ENCODE measurements at regions not wholly inside any gene's neighbourhood (a gene's known extent, or its start where the extent isn't known, plus 50 kb on each side); places are given as distances from the start of the nearest gene placed in this dataset.
A peak's percentile ranks its signal among the peaks of the same experiment; 100 is the strongest.

DNA sequence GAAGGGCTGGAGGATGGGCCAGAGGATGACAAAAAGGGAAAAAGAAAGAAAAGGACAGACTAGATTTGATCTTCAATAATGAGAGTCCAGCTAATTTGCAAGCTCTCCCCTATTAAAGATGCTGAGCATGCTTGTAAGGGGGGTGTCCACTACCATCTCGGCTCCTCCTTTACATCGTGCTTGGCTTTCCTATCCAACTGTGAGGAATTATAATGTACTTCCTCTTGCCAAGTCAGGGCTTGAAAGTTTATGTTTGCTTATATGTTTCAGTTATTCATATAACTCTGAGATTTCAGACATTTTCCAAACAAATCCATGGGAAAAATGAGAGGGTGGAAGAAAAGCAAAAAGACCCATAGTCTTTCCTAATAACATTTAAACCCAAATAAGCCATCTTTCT, 387.1 kb downstream of the METTL15 start:
- Histone ChIP-seq H3K9me3 (ENCODE audit: control insufficient read depth in 4 of 4, insufficient read depth in 3 of 4, low read length in 3 of 4) (no peaks in the 10 kb centered on the region), H3K36me3 (ENCODE audit: control insufficient read depth in 4 of 4, insufficient read depth in 4 of 4, low read length in 4 of 4) (no peaks in the 10 kb centered on the region), H3K27ac (ENCODE audit: low read depth in 1 of 2, low read length in 1 of 2) (no peak overlapping the region), H3K4me3 (no peak overlapping the region), H3K9ac (ENCODE audit: insufficient read depth in 1 of 2, low read length in 2 of 2) (no peak overlapping the region), H3K4me1 (ENCODE audit: control insufficient read depth in 5 of 5, insufficient read depth in 5 of 5, low read length in 5 of 5) (peaks cover 0 to 21% (median 0%) of the 10 kb centered on the region in 5 donors), H3K27me3 (ENCODE audit: control insufficient read depth in 3 of 3, insufficient read depth in 3 of 3, low read length in 2 of 3) (no peaks in the 10 kb centered on the region)
- DNase-seq (peak in 2 of 3 donors; percentile 50 to 75), ATAC-seq (ENCODE audit: insufficient read depth, low FRiP score) (no peak)
- TF ChIP-seq CTCF (IDR thresholded peaks at IDR 0.05; ENCODE audit: control extremely low read depth, extremely low read depth): no peak
- WGBS, 2 donors: 67 to 76% methylated on average over 2 of the region's 2 CpGs

- Histone ChIP-seq H3K9ac (ENCODE audit: insufficient read depth in 1 of 2, low read length in 2 of 2) (no peak overlapping the region), H3K27me3 (ENCODE audit: control insufficient read depth in 3 of 3, insufficient read depth in 3 of 3, low read length in 2 of 3) (no peaks in the 10 kb centered on the region), H3K4me3 (no peak overlapping the region), H3K9me3 (ENCODE audit: control insufficient read depth in 4 of 4, insufficient read depth in 3 of 4, low read length in 3 of 4) (no peaks in the 10 kb centered on the region), H3K36me3 (ENCODE audit: control insufficient read depth in 4 of 4, insufficient read depth in 4 of 4, low read length in 4 of 4) (no peaks in the 10 kb centered on the region), H3K4me1 (ENCODE audit: control insufficient read depth in 5 of 5, insufficient read depth in 5 of 5, low read length in 5 of 5) (peaks cover 0 to 23% (median 0%) of the 10 kb centered on the region in 5 donors), H3K27ac (ENCODE audit: low read depth in 1 of 2, low read length in 1 of 2) (no peak overlapping the region)
- no peak for TF ChIP-seq CTCF (IDR thresholded peaks at IDR 0.05; ENCODE audit: control extremely low read depth, extremely low read depth)
- DNase-seq (no peak), ATAC-seq (ENCODE audit: insufficient read depth, low FRiP score) (no peak)
- WGBS, 2 donors: 88 to 94% methylated on average over 1 of the region's 1 CpG
Observed at GRCh38 chr11:28491431-28491830, 383.2 kb downstream of the METTL15 start.

DNA sequence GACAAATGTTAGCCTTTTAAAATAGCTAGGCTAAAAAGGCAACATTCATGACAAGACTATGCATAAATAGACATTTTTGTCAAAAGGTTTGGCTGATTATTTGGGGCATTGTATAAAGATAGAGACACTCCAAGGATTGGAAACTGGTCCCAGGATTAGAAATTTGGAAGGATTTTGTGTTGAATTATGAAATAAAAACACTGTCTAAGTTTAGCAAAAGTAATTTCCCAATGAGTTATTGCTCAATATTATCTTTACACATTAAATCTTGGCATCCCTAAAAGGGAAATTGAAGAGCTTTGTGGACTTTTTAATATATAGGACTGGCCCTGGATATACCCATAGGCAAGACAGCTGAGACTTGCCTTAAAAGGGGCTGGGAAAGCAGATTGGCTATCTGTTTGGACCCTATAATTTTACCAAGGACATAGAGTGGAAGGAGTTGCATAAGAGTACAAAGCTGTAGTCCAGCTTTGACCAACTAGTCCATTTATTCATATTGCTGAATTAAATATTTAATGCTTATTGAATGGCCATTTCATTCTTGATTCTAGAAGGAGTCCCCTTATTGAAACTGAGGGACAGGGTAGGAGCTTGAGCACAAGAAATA, 382.7 kb downstream of the METTL15 start:
- TF ChIP-seq CTCF (IDR thresholded peaks at IDR 0.05; ENCODE audit: control extremely low read depth, extremely low read depth): no peak
- ATAC-seq (ENCODE audit: insufficient read depth, low FRiP score) (no peak), DNase-seq (peak in 2 of 3 donors; percentile 51 to 82)

DNA sequence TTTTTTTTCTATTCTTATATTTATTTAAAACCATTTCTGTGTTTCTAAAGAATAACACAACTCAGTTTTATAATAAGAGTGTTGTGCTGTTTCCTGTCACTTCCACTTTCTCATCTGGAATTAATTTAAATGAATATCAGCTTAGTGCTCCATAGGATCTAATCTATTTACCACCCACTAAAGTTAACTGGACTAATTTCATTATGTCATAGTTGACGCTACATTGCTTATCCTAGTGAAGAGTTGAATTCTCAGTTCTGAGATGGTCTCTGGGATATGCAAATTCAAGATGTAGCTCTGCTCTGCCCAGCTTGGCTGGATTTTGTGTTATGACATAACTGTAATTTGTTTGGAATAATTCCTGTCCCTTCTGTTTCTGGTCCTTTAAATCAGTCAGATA, 380.1 kb downstream of the METTL15 start:
- ATAC-seq (ENCODE audit: insufficient read depth, low FRiP score) (no peak), DNase-seq (no peak)
- Histone ChIP-seq H3K27ac (ENCODE audit: low read depth in 1 of 2, low read length in 1 of 2) (no peak overlapping the region), H3K36me3 (ENCODE audit: control insufficient read depth in 4 of 4, insufficient read depth in 4 of 4, low read length in 4 of 4) (no peaks in the 10 kb centered on the region), H3K9ac (ENCODE audit: insufficient read depth in 1 of 2, low read length in 2 of 2) (no peak overlapping the region), H3K9me3 (ENCODE audit: control insufficient read depth in 4 of 4, insufficient read depth in 3 of 4, low read length in 3 of 4) (no peaks in the 10 kb centered on the region), H3K4me3 (no peak overlapping the region), H3K4me1 (ENCODE audit: control insufficient read depth in 5 of 5, insufficient read depth in 5 of 5, low read length in 5 of 5) (peaks cover 0 to 12% (median 0%) of the 10 kb centered on the region in 5 donors), H3K27me3 (ENCODE audit: control insufficient read depth in 3 of 3, insufficient read depth in 3 of 3, low read length in 2 of 3) (no peaks in the 10 kb centered on the region)
- 0 to 45% methylated on average over 1 of the region's 1 CpG for WGBS, 2 donors
- no peak for TF ChIP-seq CTCF (IDR thresholded peaks at IDR 0.05; ENCODE audit: control extremely low read depth, extremely low read depth)

More for the DNA sequence above, 382.7 kb downstream of the METTL15 start:
- no peaks in the 10 kb centered on the region for H3K9me3 ChIP-seq (ENCODE audit: control insufficient read depth in 4 of 4, insufficient read depth in 3 of 4, low read length in 3 of 4)
- H3K36me3 ChIP-seq (ENCODE audit: control insufficient read depth in 4 of 4, insufficient read depth in 4 of 4, low read length in 4 of 4): no peaks in the 10 kb centered on the region
- no peaks in the 10 kb centered on the region for H3K27me3 ChIP-seq (ENCODE audit: control insufficient read depth in 3 of 3, insufficient read depth in 3 of 3, low read length in 2 of 3)
- H3K4me3 ChIP-seq: no peak overlapping the region
- H3K9ac ChIP-seq (ENCODE audit: insufficient read depth in 1 of 2, low read length in 2 of 2): no peak overlapping the region
- peaks cover 0 to 20% (median 0%) of the 10 kb centered on the region in 5 donors for H3K4me1 ChIP-seq (ENCODE audit: control insufficient read depth in 5 of 5, insufficient read depth in 5 of 5, low read length in 5 of 5)
- no peak overlapping the region for H3K27ac ChIP-seq (ENCODE audit: low read depth in 1 of 2, low read length in 1 of 2)

Measured in lung (tissue), 11 donors.